SKM-1 treated with dmso at 0.1 percent for 144 hours (cell line): ENCODE measurements at regions not wholly inside any gene's neighbourhood (a gene's known extent, or its start where the extent isn't known, plus 50 kb on each side); places are given as distances from the start of the nearest gene placed in this dataset.

Experiments
- DNase-seq: peaks from one replicate; lab custom pipeline; 2025; ENCODE audit not compliant: unreplicated experiment; lab: John Stamatoyannopoulos, UW

DNA sequence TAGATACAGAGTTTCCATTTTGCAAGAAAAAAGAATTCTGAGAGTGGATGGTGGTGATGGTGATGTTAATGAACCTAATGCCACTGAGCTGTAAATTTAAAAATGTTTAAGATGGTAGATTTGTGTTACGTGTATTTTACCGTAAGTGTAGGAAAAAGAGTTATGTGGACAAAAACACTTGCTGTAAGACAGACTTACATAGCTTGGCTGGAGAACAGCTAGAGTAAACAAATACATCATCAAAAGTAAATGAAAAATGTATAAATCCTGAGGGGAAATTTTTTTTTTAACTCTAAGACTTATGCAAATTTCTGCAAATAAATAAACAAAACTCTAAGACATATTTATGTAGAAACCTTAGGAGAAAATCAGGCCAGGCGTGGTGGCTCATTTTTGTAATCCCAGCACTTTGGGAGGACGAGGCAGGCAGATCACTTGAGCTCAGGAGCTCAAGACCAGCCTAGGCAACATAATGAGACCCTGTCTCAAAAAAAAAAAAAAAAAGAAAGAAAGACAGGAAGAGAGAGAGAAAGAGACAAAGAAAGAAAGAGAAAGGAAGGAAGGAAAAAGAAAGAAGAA, 66.2 kb upstream of the CDK13 start:
- DNase-seq, result no peak

DNA sequence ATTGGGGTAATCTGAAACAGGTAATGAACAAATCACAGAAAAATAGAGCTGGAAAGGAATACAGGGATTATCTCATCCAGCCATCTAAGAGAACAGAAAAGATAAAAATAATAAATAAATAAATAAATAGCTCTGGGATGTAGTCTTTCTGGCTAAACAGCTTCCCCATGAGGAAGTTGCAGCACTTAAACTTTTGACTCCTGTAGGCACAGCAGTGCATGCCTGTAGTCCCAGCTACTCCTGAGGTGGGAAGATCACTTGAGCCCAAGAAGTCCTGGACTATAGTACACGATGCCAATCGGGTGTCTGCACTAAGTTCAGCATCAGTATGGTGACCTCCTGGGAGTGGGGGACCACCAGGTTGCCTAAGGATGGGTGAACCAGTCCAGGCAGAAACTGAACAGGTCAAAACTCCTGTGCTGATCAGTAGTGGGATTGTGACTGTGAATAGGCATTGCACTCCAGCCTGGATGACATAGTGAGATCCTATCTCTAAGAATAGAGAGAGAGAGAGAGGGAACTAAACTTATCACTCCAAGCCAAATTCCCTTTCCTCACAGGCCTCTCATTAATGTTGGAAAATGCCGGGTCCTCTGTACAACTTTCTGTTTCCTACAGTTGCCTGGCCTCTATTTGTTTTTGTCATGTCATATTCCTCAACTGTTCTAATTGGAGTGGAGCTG, 61.7 kb upstream of the CDK13 start:
- peak; percentile 8 for DNase-seq

DNA sequence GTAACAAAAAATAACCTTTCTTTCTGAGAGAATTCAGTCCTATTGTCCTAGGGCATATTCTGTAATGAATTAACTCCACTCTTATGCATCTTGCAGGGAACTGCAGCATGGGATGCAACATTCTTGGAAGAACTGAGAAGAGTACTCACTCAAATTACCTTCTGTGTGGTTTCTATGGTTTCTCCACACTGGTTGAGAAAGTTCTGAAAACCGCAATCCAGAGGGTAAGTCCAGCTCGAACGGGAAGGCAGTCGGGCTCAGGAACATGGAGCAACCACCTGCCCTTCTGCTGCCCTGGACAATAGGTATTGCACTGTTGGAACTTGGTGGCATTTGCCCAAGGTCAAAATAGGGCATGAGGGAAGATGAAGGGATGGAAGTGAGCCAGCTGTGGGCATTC, 59.6 kb upstream of the CDK13 start:
- DNase-seq, result peak; percentile 76

DNA sequence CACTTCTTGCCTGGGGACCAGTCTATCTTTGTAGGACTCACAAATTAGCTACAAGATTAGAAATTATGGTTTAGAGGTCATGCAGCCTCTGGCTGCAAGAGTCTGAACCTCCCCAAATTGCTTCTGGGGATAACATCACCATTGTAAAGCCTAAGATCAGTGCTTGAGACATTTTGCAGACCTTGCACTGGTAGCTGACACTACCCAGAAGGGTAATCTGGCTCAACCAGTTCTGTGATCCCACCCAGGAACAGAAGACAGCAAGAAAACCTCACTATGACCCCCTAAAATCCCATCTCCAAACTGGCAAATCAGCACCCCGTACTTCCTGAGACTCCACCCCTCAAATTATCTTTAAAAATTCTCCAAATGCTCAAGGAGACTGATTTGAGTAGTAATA, 58.2 kb upstream of the CDK13 start:
- no peak for DNase-seq

DNA sequence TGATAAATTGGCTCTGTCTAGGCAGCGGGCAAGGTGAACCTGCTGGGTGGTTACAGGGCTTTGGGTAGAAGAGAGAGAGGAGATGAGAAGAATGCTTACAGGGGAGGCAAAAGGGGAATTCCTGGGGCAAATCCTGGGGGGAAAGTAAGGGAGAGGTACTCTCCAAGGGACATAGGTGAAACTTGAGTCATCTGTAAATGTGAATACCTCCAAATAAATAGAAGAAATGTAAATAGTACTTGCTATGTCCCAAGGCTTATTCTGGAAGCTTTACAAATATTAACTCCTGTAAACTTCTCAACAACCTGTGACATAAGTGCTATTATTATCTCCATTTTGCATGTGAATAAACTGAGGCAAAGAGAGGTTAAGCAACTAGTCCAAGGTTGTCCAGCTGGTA, 57.7 kb upstream of the CDK13 start:
- no peak for DNase-seq

DNA sequence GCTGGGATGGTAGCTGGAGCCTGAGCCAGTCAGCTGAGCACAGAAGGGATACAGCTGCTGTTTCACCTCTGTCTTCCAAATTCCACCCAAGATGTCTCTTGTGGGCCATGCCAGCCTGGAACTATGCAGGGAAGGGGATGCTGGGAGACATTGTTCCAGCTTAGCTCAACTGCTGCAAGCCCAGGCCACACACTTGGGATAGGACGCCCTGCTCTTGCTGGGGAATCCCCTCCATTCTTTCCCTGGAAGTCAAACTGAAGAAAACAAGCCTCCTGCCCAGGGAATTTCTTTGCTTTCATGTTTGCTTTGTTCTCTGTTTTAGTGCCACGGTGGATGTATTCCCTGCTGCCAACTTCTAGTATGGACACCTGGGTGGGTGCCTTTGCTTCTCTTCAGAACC, 55.2 kb upstream of the CDK13 start:
- DNase-seq, result no peak

DNA sequence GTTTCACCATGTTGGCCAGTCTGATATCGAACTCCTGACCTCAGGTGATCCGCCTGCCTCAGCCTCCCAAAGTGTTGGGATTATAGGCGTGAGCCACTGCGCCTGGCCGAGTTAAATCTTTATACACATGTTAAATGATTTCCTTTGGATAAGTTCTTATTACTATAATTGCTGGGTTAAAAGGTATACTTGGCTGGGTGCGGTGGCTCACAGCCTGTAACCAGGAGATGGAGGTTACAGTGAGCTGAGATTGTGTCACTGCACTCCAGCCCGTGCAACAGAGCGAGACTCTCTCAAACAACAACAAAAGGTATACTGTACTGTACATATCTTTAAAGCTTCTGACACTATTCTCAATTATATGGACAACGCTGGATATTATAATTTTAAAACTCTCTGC, 53.2 kb upstream of the CDK13 start:
- DNase-seq, result no peak

DNA sequence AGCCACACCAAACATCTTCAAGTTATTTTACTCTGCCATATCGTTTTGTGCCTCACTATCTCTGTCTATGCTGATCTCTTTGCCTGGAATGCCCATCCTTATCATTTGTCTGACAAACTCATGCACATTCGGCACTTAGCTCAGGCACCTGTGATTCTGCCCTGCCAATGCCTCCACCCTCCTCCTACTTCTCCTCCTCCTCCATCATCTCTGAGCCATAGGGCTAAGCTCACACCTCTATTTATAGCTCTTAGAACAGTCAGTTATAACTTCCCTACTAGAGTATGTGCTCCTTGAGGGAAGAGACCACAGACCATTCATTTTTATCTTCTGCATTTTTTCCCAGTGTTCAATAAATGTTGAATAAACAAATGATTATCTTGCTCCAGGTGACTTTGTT, 51.2 kb upstream of the CDK13 start:
- DNase-seq, result no peak
